Limb (tissue), 2 donors: ENCODE measurements at regions not wholly inside any gene's neighbourhood (a gene's known extent, or its start where the extent isn't known, plus 50 kb on each side); places are given as distances from the start of the nearest gene placed in this dataset.
A peak's percentile ranks its signal among the peaks of the same experiment; 100 is the strongest.
"Not testable (repeated sequence)": the region's sequence is repeated elsewhere in the genome, so short reads cannot be mapped to it uniquely, and the experiment has no call there.

Source experiments
- DNase-seq, 2 donors: peaks; one replicate each; pipeline ENCODE4 v3.0.0-alpha.2; 2016; ENCODE audit errors: extremely low spot score in 2 of 2

- no peak for DNase-seq
Measured at GRCh38 chr2:16246281-16246850, 306.0 kb downstream of the MYCN start.

- DNase-seq, result peak in 1 of 2 donors; percentile 11
Measured at GRCh38 chr2:16245481-16246054, 305.2 kb downstream of the MYCN start.

- DNase-seq, result no peak
Measured at GRCh38 chr2:16244966-16245320, 304.6 kb downstream of the MYCN start.

- no peak for DNase-seq
Measured at GRCh38 chr2:16244153-16244965, 304.0 kb downstream of the MYCN start.

GRCh38 chr2:16243411-16243996 is 303.2 kb downstream of the MYCN start:
- no peak for DNase-seq

GRCh38 chr2:16242906-16243305 is 302.6 kb downstream of the MYCN start:
- no peak for DNase-seq

GRCh38 chr2:16241166-16242160 is 301.1 kb downstream of the MYCN start:
- no peak for DNase-seq

GRCh38 chr2:16240402-16240801 is 300.1 kb downstream of the MYCN start:
- no peak for DNase-seq

- DNase-seq, result no peak
Measured at GRCh38 chr2:16239296-16239850, 299.0 kb downstream of the MYCN start.

- DNase-seq, result no peak
Measured at GRCh38 chr2:16238786-16239185, 298.4 kb downstream of the MYCN start.

GRCh38 chr2:16238001-16238761 is 297.8 kb downstream of the MYCN start:
- no peak for DNase-seq

- DNase-seq, result no peak
Measured at GRCh38 chr2:16235747-16236146, 295.4 kb downstream of the MYCN start.

- not testable (repeated sequence) for DNase-seq
Measured at GRCh38 chr2:16235291-16235690, 294.9 kb downstream of the MYCN start.

- no peak for DNase-seq
Measured at GRCh38 chr2:16228951-16229350, 288.6 kb downstream of the MYCN start.

GRCh38 chr2:16228471-16228870 is 288.1 kb downstream of the MYCN start:
- DNase-seq, result no peak

GRCh38 chr2:16227811-16228462 is 287.6 kb downstream of the MYCN start:
- no peak for DNase-seq

GRCh38 chr2:16226943-16227664 is 286.8 kb downstream of the MYCN start:
- peak; percentile 57 to 67 for DNase-seq

- no peak for DNase-seq
Measured at GRCh38 chr2:16226381-16226780, 286.0 kb downstream of the MYCN start.

- no peak for DNase-seq
Measured at GRCh38 chr2:16225545-16225944, 285.2 kb downstream of the MYCN start.
